GM21515 (cell line): ENCODE measurements at regions not wholly inside any gene's neighbourhood (a gene's known extent, or its start where the extent isn't known, plus 50 kb on each side); places are given as distances from the start of the nearest gene placed in this dataset.
"Not testable (repeated sequence)": the region's sequence is repeated elsewhere in the genome, so short reads cannot be mapped to it uniquely, and the experiment has no call there.

Experiments
- ATAC-seq: cut with Tn5 transposase; IDR thresholded peaks from one replicate; pipeline ENCODE4 v1.9.1; 2021; ENCODE audit not compliant: unreplicated experiment

GRCh38 chr13:90447734-90448101, 899.8 kb upstream of the MIR17HG start:
- ATAC-seq = no peak

- no peak for ATAC-seq
These were observed 898.9 kb upstream of the MIR17HG start for GRCh38 chr13:90448466-90449037.

DNA sequence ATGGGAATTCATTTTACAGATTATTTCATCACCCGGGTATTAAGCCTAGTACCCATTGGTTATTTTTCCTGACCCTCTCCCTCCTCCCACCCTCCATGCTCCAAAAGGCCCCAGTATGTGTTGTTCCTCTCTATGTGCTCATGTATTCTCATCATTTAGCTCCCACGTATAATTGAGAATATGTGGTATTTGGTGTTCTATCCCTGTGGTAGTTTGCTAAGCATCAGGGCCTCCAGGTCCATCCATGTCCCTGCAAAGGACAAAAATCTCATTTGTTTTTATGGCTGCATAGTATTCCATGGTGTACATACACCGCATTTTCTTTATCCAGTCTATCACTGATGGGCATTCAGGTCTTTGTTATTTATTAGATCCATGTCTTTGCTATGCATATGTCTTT, 894.1 kb upstream of the MIR17HG start:
- no peak for ATAC-seq

- ATAC-seq = no peak
These were observed 893.4 kb upstream of the MIR17HG start for GRCh38 chr13:90454002-90454636.

- ATAC-seq = no peak
These were observed 892.4 kb upstream of the MIR17HG start for GRCh38 chr13:90455067-90455466.

- ATAC-seq = no peak
These were observed 891.7 kb upstream of the MIR17HG start for GRCh38 chr13:90455823-90456222.

DNA sequence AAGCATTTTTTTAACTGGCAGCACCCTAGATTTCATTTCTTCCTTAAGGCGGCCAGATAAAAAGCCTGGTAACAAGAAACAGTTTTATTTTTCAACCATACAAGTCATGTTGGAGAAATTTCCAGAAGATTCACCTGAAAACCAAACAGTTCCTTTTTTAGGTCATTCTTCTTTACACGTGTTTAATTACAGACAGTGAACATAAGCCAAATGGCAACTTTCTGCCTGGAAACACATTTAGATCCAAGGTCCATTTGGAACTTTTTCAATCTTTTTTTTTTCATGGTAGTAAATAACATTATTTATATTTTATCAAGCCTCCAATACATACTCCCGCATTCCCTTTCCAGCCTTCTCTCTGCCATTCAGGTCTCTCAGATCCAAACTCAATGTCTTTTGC, 886.1 kb upstream of the MIR17HG start:
- ATAC-seq = no peak

DNA sequence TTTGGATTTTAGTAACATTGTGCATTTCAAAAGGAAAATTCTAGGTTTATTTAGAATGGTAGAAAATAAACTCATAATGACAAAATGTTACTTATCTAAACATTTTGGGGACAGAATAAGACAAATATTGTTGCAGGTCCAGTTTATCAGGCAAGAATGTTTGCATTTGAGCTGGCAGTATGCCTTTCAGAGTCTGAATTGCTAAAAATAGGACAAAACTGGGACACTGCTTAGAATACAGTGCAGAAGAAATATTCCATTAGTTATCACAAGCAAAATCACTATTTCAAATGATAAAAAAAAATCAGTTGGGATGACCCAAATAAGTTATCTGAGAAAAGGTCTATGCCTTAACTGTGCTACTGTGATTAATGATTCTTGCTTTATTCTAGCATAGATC, 870.3 kb upstream of the MIR17HG start:
- ATAC-seq = no peak

DNA sequence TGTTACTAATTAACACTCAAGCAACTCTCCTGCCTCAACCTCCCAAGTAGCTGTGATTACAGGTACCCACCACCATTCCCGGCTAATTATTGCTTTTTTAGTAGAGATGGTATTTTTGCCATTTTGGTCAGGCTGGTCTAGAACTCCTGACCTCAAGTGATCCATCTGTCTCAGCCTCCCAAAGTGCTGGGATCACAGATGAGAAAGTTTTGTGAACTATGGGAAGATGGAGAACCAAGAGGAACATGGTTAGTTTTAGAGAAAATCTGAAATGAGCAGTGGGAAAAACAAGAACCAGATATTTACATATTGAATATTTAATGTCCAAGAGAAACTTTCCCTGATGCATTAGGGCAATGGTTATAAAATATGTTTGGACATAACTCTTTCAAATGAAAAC, 863.6 kb upstream of the MIR17HG start:
- no peak for ATAC-seq

DNA sequence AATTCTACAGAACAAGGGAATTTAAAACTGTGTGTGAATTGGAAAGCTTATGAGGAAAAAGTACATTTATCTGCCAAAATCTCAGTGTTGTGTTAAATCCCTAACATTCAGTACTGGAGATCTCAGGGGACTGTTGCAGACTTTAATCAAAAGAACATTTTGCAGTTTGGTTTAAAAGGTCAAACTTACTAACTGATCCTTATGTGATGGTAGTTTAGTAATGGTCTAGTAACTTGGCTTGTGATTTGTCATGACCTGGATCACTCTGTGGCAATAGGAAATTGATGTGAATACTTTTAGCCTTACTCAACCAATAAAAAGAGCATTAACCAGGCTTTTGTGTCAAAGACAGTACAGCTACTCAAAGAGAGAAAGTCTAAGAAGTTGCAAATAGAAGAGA, 862.1 kb upstream of the MIR17HG start:
- no peak for ATAC-seq

DNA sequence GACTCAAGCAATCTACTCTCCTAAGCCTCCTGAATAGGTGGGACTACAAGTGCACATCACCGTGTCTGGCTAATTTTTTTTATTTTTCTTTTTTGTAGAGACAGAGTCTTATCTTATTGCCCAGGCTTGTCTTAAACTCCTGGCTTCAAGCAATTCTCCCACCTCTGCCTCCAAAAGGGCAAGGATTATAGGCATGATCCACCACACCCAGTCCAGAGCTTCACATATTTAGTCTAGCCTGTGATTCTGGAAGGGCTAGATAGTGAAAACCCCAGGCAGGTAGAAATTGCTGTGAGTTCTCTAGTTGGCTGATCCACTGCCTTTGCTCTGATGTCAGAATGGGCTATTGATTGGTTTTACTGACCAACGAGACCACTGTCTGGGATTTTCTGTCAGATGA, 854.6 kb upstream of the MIR17HG start:
- no peak for ATAC-seq

DNA sequence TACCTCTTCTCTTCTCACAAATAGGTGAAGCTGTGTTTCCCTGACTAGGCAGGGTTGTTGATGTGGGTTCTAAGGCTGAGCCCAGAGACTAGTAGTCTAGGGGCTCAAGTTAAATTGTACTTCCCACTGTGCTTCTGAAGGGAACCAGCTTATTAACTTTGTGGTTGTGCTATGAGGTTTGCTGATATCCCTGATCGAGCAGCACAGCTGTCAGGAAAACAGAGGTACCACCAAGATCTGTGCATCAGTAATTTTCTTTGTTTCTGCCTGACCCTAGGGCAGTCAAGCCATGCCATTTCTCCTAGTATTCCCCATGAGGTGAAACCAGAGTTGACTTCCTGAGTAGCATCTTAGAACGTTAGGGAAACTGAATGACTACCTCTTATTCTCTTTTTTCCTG, 853.8 kb upstream of the MIR17HG start:
- no peak for ATAC-seq

GRCh38 chr13:90494849-90495248, 852.6 kb upstream of the MIR17HG start:
- not testable (repeated sequence) for ATAC-seq

DNA sequence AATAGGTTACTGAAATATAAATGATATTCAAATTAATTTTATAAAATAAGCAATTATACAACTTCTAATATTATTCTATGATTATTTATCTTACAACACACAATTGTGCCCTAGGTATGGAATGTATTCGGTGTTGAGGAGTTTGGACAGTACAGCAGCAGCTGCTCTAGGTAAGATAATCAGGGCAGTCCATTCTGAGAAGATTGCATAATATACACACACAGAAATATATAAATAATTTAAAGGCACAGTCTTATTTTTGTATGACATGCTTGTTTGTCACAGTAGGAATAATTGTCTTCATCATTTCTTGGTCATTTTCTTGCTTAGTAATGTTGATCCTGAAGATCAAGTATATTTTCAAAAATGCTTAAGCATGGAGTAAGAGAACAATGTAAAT, 849.4 kb upstream of the MIR17HG start:
- no peak for ATAC-seq

- ATAC-seq = no peak
These were observed 848.7 kb upstream of the MIR17HG start for GRCh38 chr13:90498816-90499215.

GRCh38 chr13:90500569-90500968, 846.9 kb upstream of the MIR17HG start:
- no peak for ATAC-seq

- no peak for ATAC-seq
These were observed 845.3 kb upstream of the MIR17HG start for GRCh38 chr13:90502153-90502552.

GRCh38 chr13:90502762-90503161, 844.7 kb upstream of the MIR17HG start:
- ATAC-seq = no peak

DNA sequence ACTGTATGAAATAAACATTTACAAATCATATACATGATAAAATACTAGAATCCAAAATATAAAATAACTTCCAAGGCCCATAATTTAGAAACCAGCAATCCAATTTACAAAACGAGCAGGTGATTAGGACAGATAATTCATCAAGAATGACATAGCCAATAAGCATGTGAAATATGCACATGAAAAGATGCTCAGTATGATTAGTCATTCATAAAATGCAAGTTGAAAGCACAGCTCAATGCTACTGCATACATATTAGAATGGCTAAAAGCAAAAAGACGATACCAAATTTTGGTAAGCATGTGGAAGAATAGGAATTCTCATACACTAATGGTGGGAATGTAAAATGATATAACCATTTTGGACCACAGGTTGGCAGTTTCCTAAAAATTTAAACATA, 837.2 kb upstream of the MIR17HG start:
- no peak for ATAC-seq

- ATAC-seq = no peak
These were observed 835.6 kb upstream of the MIR17HG start for GRCh38 chr13:90511903-90512302.

DNA sequence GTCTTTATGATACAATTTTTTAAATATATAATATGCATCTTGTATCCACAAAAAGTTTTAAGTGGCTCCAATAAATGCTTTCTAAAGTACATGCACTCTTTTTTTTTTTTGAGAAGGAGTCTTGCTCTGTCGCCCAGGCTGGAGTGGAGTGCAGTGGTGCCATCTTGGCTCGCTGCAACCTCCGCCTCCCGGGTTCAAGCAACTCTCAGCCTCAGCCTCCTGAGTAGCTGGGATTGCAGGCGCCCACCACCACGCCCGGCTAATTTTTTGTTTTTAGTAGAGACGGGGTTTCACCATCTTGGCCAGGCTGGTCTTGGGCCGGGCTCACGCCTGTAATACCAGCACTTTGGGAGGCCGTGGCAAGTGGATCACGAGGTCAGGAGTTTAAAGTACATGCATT, 832.8 kb upstream of the MIR17HG start:
- not testable (repeated sequence) for ATAC-seq

DNA sequence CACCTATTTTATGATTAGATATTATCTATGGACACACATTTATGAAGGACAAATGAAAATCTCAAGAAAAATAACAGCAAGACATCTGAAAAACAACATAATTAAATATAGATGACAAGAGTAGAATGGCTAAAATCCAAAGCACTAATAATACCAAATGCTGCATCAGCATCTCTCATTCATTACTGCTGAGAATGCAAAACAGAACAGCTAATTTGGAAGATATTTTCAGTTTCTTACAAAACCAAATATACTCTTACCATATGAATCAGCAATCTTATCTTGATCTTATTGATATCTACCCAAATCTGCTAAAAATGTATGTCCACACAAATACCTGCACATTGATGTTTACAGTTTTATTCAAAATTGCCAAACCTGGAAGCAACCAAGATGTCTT, 829.1 kb upstream of the MIR17HG start:
- ATAC-seq = no peak

- no peak for ATAC-seq
These were observed 828.3 kb upstream of the MIR17HG start for GRCh38 chr13:90519157-90519556.
